Naive thymus-derived CD4-positive, alpha-beta T cell (primary cell): ENCODE measurements at regions not wholly inside any gene's neighbourhood (a gene's known extent, or its start where the extent isn't known, plus 50 kb on each side); places are given as distances from the start of the nearest gene placed in this dataset.

Experiments used
- ATAC-seq: fragments of 150-1000 bp; cut with Tn5 transposase; 2 replicates; pipeline ENCODE4 v1.10.0; 2021; ENCODE audit warnings: mild to moderate bottlenecking, moderate library complexity
- CTCF ChIA-PET: fragments of 350-600 bp; sonication (Branson Sonifier 250); formaldehyde crosslinking; loops from one replicate; lab custom pipeline; 2021; ENCODE audit warnings: antibody characterized with exemption; lab: Charles Lee
- POLR2A ChIA-PET: fragments of 350-600 bp; sonication (Branson Sonifier 250); formaldehyde crosslinking; loops from one replicate; lab custom pipeline; 2021; ENCODE audit warnings: antibody characterized with exemption, inconsistent platforms; lab: Charles Lee
- DNase-seq, 9 donors: peaks; one replicate each; pipeline versions ENCODE4 v3.0.0 to v3.0.0-alpha.2; 2020 to 2022; ENCODE audit warnings: mixed read lengths in 1 of 9
- H3K27ac ChIP-seq: one replicate; pipeline ENCODE4 v1.7.0; 2013; ENCODE audit warnings: mild to moderate bottlenecking, low read depth, low read length, moderate library complexity
- H3K27me3 ChIP-seq, 2 donors: one replicate each; pipeline ENCODE4 v1.7.0; 2013; ENCODE audit warnings: low read length in 2 of 2, mild to moderate bottlenecking in 2 of 2, moderate library complexity in 2 of 2; ENCODE audit not compliant: control insufficient read depth in 2 of 2, insufficient read depth in 2 of 2
- H3K36me3 ChIP-seq, 3 experiments: 1 replicate in 2 of 3; 2 replicates in 1 of 3; pipeline ENCODE4 v1.7.0; 2013; ENCODE audit warnings: low read length in 3 of 3, mild to moderate bottlenecking in 3 of 3, moderate library complexity in 1 of 3; ENCODE audit not compliant: insufficient read depth in 3 of 3, control insufficient read depth in 2 of 3
- H3K4me1 ChIP-seq, 2 donors: one replicate each; pipeline ENCODE4 v1.7.0; 2013; ENCODE audit warnings: low read length in 2 of 2, mild to moderate bottlenecking in 2 of 2, moderate library complexity in 1 of 2; ENCODE audit not compliant: control insufficient read depth in 2 of 2, insufficient read depth in 2 of 2
- H3K4me3 ChIP-seq: 2 replicates; pipeline ENCODE4 v1.7.0; 2013; ENCODE audit warnings: mild to moderate bottlenecking, low read length
- H3K9me3 ChIP-seq, 3 experiments: 1 replicate in 2 of 3; 2 replicates in 1 of 3; pipeline ENCODE4 v1.7.0; 2013; ENCODE audit warnings: low read length in 3 of 3; ENCODE audit not compliant: control insufficient read depth in 2 of 3
- H3K27ac Mint-ChIP-seq, 9 donors: one replicate each; pipeline ENCODE4 v1.8.0; 2020 to 2022; ENCODE audit warnings: mixed read lengths in 9 of 9, mild to moderate bottlenecking in 8 of 9, moderate library complexity in 5 of 9, inconsistent platforms in 2 of 9
- H3K27me3 Mint-ChIP-seq, 5 donors: one replicate each; pipeline ENCODE4 v1.8.0; 2021 to 2022; ENCODE audit warnings: mixed read lengths in 5 of 5, mild to moderate bottlenecking in 1 of 5
- H3K36me3 Mint-ChIP-seq, 5 donors: one replicate each; pipeline ENCODE4 v1.8.0; 2020 to 2022; ENCODE audit warnings: mixed read lengths in 5 of 5, mild to moderate bottlenecking in 3 of 5, inconsistent platforms in 1 of 5
- H3K4me1 Mint-ChIP-seq, 7 donors: one replicate each; pipeline ENCODE4 v1.8.0; 2020 to 2022; ENCODE audit warnings: mixed read lengths in 7 of 7, mild to moderate bottlenecking in 3 of 7, inconsistent platforms in 1 of 7
- H3K4me3 Mint-ChIP-seq, 10 donors: one replicate each; pipeline ENCODE4 v1.8.0; 2020 to 2022; ENCODE audit warnings: mild to moderate bottlenecking in 10 of 10, mixed read lengths in 10 of 10, moderate library complexity in 6 of 10, inconsistent platforms in 2 of 10
- H3K9me3 Mint-ChIP-seq, 11 donors: one replicate each; pipeline ENCODE4 v1.8.0; 2020 to 2022; ENCODE audit warnings: mixed read lengths in 11 of 11, mild to moderate bottlenecking in 4 of 11, inconsistent platforms in 1 of 11, moderate library complexity in 1 of 11
- intact Hi-C, 2 donors: fragments of 100-400 bp; cut with micrococcal nuclease; formaldehyde crosslinking; loops; one replicate each; pipeline ENCODE4 v1.15.1; 2023

GRCh38 chr6:56407883-56408410 lies 160.6 kb upstream of the COL21A1 start:
- ChIA-PET POLR2A (no interaction called here), CTCF (no interaction called here)
- H3K27me3 ChIP-seq = no peaks in the 10 kb centered on the region
- H3K9me3 ChIP-seq = no peaks in the 10 kb centered on the region
- H3K27ac ChIP-seq = no peak overlapping the region
- Mint-ChIP-seq H3K4me3 (no peak overlapping the region), H3K36me3 (no peaks in the 10 kb centered on the region), H3K27ac (no peak overlapping the region), H3K4me1 (no peaks in the 10 kb centered on the region), H3K27me3 (peaks cover 0 to 14% (median 8%) of the 10 kb centered on the region in 5 donors), H3K9me3 (peaks cover 0 to 2% (median 0%) of the 10 kb centered on the region in 11 donors)
- H3K4me1 ChIP-seq = no peaks in the 10 kb centered on the region
- no peak for DNase-seq
- no peak for ATAC-seq
- no peaks in the 10 kb centered on the region for H3K36me3 ChIP-seq
- intact Hi-C loops = no loop called here
- H3K4me3 ChIP-seq = no peak overlapping the region

DNA sequence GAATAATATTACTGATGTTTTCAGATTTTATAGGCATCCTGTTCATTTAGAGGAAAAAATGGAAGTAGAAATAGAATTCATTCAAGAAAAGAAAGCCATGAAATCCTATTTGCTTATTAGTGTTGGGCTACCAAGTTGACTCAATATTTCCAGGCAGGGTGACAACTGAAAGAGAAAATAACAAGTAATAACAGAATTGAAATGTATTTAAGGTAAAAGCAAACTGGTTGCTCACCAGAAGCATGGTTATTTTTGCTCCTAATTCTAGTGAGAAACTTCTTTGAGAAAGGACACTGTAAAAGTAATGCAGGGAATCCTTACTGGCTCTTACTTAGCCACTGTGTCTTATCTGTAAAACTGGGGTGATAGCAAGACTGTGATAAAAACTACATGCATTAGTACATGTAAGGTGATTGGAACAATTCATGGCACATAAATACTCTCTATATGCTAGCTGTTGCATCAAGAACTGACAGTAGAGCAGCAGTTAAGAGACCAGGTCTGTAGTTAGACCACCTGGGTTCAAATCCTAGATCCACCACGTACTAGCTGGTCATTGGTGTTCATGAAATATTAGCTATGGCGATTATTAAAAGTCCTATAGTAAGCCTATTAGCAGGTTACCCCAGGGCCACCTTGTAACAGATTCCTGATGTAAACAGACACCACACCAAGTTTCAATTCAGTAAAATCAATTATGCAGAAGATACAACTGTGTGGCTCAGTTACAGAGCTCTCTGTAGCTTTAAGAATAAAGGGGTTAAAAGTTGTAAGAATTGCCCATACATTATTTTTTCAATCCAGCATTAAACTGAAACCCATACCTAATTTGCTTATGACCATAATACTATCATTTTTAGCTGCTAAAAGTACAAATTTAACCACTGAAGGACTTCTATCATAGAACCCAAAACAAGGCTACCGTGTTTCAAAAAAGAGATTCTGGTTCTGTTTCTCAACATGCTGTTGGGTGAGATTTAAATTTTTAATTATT lies 159.2 kb upstream of the COL21A1 start:
- peaks cover 0 to 14% (median 9%) of the 10 kb centered on the region in 5 donors for H3K27me3 Mint-ChIP-seq
- Histone ChIP-seq H3K4me1 (no peaks in the 10 kb centered on the region), H3K9me3 (no peaks in the 10 kb centered on the region), H3K4me3 (no peak overlapping the region), H3K27me3 (no peaks in the 10 kb centered on the region), H3K36me3 (no peaks in the 10 kb centered on the region), H3K27ac (no peak overlapping the region)
- H3K9me3 Mint-ChIP-seq = peaks cover 0 to 8% (median 4%) of the 10 kb centered on the region in 11 donors
- ChIA-PET POLR2A (no interaction called here), CTCF (no interaction called here)
- ATAC-seq (no peak), DNase-seq (no peak)
- H3K4me3 Mint-ChIP-seq = no peak overlapping the region
- no peak overlapping the region for H3K27ac Mint-ChIP-seq
- intact Hi-C loops = no loop called here
- no peaks in the 10 kb centered on the region for H3K36me3 Mint-ChIP-seq
- no peaks in the 10 kb centered on the region for H3K4me1 Mint-ChIP-seq

GRCh38 chr6:56404599-56404998 lies 157.2 kb upstream of the COL21A1 start:
- Mint-ChIP-seq H3K27me3 (peaks cover 0 to 12% (median 9%) of the 10 kb centered on the region in 5 donors), H3K36me3 (no peaks in the 10 kb centered on the region), H3K4me1 (no peaks in the 10 kb centered on the region), H3K27ac (no peak overlapping the region), H3K4me3 (no peak overlapping the region), H3K9me3 (peaks cover 0 to 12% (median 5%) of the 10 kb centered on the region in 11 donors)
- Histone ChIP-seq H3K4me1 (no peaks in the 10 kb centered on the region), H3K27me3 (no peaks in the 10 kb centered on the region), H3K36me3 (no peaks in the 10 kb centered on the region), H3K9me3 (no peaks in the 10 kb centered on the region), H3K4me3 (no peak overlapping the region), H3K27ac (no peak overlapping the region)
- DNase-seq (no peak), ATAC-seq (no peak)
- ChIA-PET CTCF (no interaction called here), POLR2A (no interaction called here)
- intact Hi-C loops = no loop called here

DNA sequence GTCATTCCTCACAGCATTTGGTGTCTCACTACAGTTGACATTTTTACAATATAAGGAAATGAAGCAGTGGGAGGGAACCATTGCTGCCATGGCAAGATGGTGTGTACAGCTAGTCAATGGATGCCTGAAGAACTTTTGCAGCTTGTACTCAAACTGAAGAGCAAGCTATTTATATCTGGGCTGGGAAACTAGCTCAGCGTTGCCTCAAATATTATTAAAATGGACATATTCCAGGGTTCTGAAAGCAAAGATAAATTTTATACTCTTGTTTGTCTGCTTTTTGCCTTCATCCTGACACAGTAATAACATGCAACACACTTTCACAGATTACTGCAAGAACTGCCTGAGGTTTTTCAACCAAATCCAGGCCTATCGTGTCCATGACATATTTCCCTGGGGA lies 156.4 kb upstream of the COL21A1 start:
- H3K27ac ChIP-seq = no peak overlapping the region
- CTCF ChIA-PET = no interaction called here
- H3K4me3 Mint-ChIP-seq = no peak overlapping the region

DNA sequence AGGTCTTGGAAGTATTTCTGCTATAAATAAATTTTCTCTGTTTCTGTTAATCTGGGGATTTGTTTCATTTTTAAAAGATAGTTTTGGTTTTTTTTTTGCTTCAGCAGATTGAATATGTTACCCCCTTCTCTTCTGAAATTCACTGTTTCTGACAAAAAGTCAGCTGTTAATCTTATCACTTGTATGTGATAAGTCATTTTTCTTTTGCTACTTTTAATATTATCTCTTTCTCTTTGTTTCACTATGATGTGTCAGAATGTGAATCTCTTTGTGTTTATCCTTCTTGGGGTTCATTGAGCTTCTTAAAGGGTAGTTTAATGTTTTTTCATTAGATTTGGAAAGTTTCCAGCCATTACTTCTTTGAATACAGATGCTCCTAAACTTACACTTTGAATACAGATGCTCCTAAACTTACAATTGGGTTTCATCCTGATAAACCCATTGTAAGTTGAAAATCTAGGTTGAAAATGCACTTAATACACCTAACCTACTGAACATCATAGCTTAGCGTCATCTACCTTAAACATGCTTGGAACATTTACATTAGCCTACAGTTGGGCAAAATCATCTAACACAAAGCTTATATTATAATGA lies 154.2 kb upstream of the COL21A1 start:
- no peak overlapping the region for H3K4me3 Mint-ChIP-seq
- Histone ChIP-seq H3K36me3 (no peaks in the 10 kb centered on the region), H3K4me3 (no peak overlapping the region), H3K4me1 (no peaks in the 10 kb centered on the region), H3K27me3 (no peaks in the 10 kb centered on the region), H3K9me3 (no peaks in the 10 kb centered on the region), H3K27ac (no peak overlapping the region)
- ChIA-PET POLR2A (no interaction called here), CTCF (no interaction called here)
- ATAC-seq (no peak), DNase-seq (no peak)
- no peak overlapping the region for H3K27ac Mint-ChIP-seq
- H3K9me3 Mint-ChIP-seq = peaks cover 0 to 12% (median 5%) of the 10 kb centered on the region in 11 donors
- H3K36me3 Mint-ChIP-seq = no peaks in the 10 kb centered on the region
- peaks cover 3 to 12% (median 9%) of the 10 kb centered on the region in 5 donors for H3K27me3 Mint-ChIP-seq
- intact Hi-C loops = no loop called here
- H3K4me1 Mint-ChIP-seq = no peaks in the 10 kb centered on the region

More for the DNA sequence above, 156.4 kb upstream of the COL21A1 start:
- Histone ChIP-seq H3K36me3 (no peaks in the 10 kb centered on the region), H3K27me3 (no peaks in the 10 kb centered on the region), H3K9me3 (no peaks in the 10 kb centered on the region), H3K4me3 (no peak overlapping the region), H3K4me1 (no peaks in the 10 kb centered on the region)
- H3K27me3 Mint-ChIP-seq = peaks cover 0 to 12% (median 9%) of the 10 kb centered on the region in 5 donors
- no peaks in the 10 kb centered on the region for H3K4me1 Mint-ChIP-seq
- H3K36me3 Mint-ChIP-seq = no peaks in the 10 kb centered on the region
- DNase-seq = no peak
- intact Hi-C loops = no loop called here
- H3K9me3 Mint-ChIP-seq = peaks cover 0 to 12% (median 5%) of the 10 kb centered on the region in 11 donors
- no peak overlapping the region for H3K27ac Mint-ChIP-seq
- ATAC-seq = no peak
- POLR2A ChIA-PET = no interaction called here

DNA sequence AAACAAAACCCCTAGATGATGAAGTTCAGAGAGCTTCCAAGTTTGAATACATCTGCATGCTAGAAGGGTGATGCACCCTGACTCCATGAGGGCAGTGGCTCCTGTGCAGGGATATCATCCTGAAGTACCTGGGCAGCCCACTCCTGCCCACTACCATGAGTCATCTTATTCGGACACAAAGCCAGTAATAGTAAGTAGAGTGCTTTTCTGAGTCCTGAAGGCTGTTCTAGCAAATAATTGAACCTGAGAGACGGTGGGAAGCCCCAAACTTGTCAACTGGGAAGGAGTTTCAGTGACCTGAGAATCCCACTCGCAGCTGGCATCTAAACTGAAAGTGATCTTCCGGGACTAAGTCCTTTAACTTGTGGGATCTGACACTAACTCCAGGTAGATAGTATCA lies 152.9 kb upstream of the COL21A1 start:
- Histone ChIP-seq H3K27ac (no peak overlapping the region), H3K4me3 (no peak overlapping the region), H3K9me3 (no peaks in the 10 kb centered on the region), H3K4me1 (no peaks in the 10 kb centered on the region), H3K27me3 (no peaks in the 10 kb centered on the region), H3K36me3 (no peaks in the 10 kb centered on the region)
- H3K4me1 Mint-ChIP-seq = no peaks in the 10 kb centered on the region
- no peak overlapping the region for H3K4me3 Mint-ChIP-seq
- ATAC-seq (no peak), DNase-seq (no peak)
- no peak overlapping the region for H3K27ac Mint-ChIP-seq
- no peaks in the 10 kb centered on the region for H3K36me3 Mint-ChIP-seq
- ChIA-PET POLR2A (no interaction called here), CTCF (no interaction called here)
- peaks cover 3 to 12% (median 6%) of the 10 kb centered on the region in 5 donors for H3K27me3 Mint-ChIP-seq
- H3K9me3 Mint-ChIP-seq = peaks cover 0 to 12% (median 5%) of the 10 kb centered on the region in 11 donors
- intact Hi-C loops = no loop called here
